Adrenal gland (tissue), 5 donors: ENCODE measurements at regions not wholly inside any gene's neighbourhood (a gene's known extent, or its start where the extent isn't known, plus 50 kb on each side); places are given as distances from the start of the nearest gene placed in this dataset.

Source experiments
- CTCF ChIP-seq, 6 experiments: fragments of 450-650 bp in 4 of 6; fragments of 200-600 bp in 2 of 6; sonication (generic) in 1 of 6; IDR thresholded peaks; 1 replicate in 5 of 6; 2 replicates in 1 of 6; pipeline versions ENCODE4 v1.5.1 to v1.8.0; 2016 to 2021; ENCODE audit warnings: antibody characterized with exemption in 6 of 6, mild to moderate bottlenecking in 2 of 6, moderate library complexity in 1 of 6
- POLR2A ChIP-seq, 2 donors: fragments of 450-650 bp; IDR thresholded peaks; one replicate each; pipeline ENCODE4 v1.6.1; 2017; ENCODE audit warnings: antibody characterized with exemption in 2 of 2, mild to moderate bottlenecking in 2 of 2, moderate library complexity in 1 of 2
- donor health status: DM: no; HTN: no; CAD: no.

- TF ChIP-seq CTCF (IDR thresholded peaks at IDR 0.05) (no peak), POLR2A (IDR thresholded peaks at IDR 0.05) (no peak)
Observed at GRCh38 chr7:63024446-63024845, 974.2 kb upstream of the ZNF722 start.
